Fibroblast of villous mesenchyme (primary cell): ENCODE measurements at regions not wholly inside any gene's neighbourhood (a gene's known extent, or its start where the extent isn't known, plus 50 kb on each side); places are given as distances from the start of the nearest gene placed in this dataset.
"Not testable (repeated sequence)": the region's sequence is repeated elsewhere in the genome, so short reads cannot be mapped to it uniquely, and the experiment has no call there.

Experiments
- DNase-seq: peaks from one replicate; pipeline ENCODE4 v3.0.0-alpha.2; 2010; ENCODE audit warnings: low read depth
- H3K4me3 ChIP-seq: 2 replicates; pipeline ENCODE4 v1.5.1; 2011; ENCODE audit warnings: low read depth, mild to moderate bottlenecking, low read length
- CTCF ChIP-seq: IDR thresholded peaks from 2 replicates; pipeline ENCODE4 v1.5.1; 2012; ENCODE audit warnings: low read depth, mild to moderate bottlenecking, low read length; ENCODE audit not compliant: insufficient read depth

GRCh38 chr12:34142430-34142829 lies 120.1 kb downstream of the ALG10 start:
- no peak overlapping the region for H3K4me3 ChIP-seq
- no peak for TF ChIP-seq CTCF
- no peak for DNase-seq

GRCh38 chr12:34151019-34151418 lies 128.7 kb downstream of the ALG10 start:
- DNase-seq: no peak
- H3K4me3 ChIP-seq: no peak overlapping the region
- TF ChIP-seq CTCF: no peak

- no peak for DNase-seq
- TF ChIP-seq CTCF: no peak
- H3K4me3 ChIP-seq: no peak overlapping the region
Measured at GRCh38 chr12:34163443-34163842, 141.1 kb downstream of the ALG10 start.

- no peak for TF ChIP-seq CTCF
- DNase-seq: no peak
- H3K4me3 ChIP-seq: no peak overlapping the region
Measured at GRCh38 chr12:34166427-34167060, 144.2 kb downstream of the ALG10 start.

- not testable (repeated sequence) for DNase-seq
Measured at GRCh38 chr12:34168507-34168906, 146.2 kb downstream of the ALG10 start.

GRCh38 chr12:34186492-34186891 lies 164.2 kb downstream of the ALG10 start:
- H3K4me3 ChIP-seq: no peak overlapping the region
- no peak for DNase-seq
- TF ChIP-seq CTCF: no peak

More at GRCh38 chr12:34168507-34168906, 146.2 kb downstream of the ALG10 start:
- H3K4me3 ChIP-seq: not testable (repeated sequence)

- DNase-seq: no peak
- no peak overlapping the region for H3K4me3 ChIP-seq
- TF ChIP-seq CTCF: no peak
Measured at GRCh38 chr12:34188974-34189373, 166.7 kb downstream of the ALG10 start.

GRCh38 chr12:34190054-34190453 lies 167.8 kb downstream of the ALG10 start:
- DNase-seq: no peak
- no peak for TF ChIP-seq CTCF

More at GRCh38 chr12:34190054-34190453, 167.8 kb downstream of the ALG10 start:
- H3K4me3 ChIP-seq: no peak overlapping the region
